ENCODE measurements at regions not wholly inside any gene's neighbourhood (a gene's known extent, or its start where the extent isn't known, plus 50 kb on each side); places are given as distances from the start of the nearest gene placed in this dataset.

- ATAC-seq (ENCODE audit: low FRiP score) = no peak
- no peak for TF ChIP-seq CTCF (IDR thresholded peaks at IDR 0.05)
- DNase-seq (ENCODE audit: low spot score) = no peak
Measured at GRCh38 chr5:121758615-121759014, 93.1 kb upstream of the FTMT start.

GRCh38 chr5:121762426-121762825 lies 89.3 kb upstream of the FTMT start:
- TF ChIP-seq CTCF (IDR thresholded peaks at IDR 0.05) = no peak
- DNase-seq (ENCODE audit: low spot score) (no peak), ATAC-seq (ENCODE audit: low FRiP score) (no peak)

GRCh38 chr5:121763665-121764064 lies 88.0 kb upstream of the FTMT start:
- no peak for ATAC-seq (ENCODE audit: low FRiP score)
- TF ChIP-seq CTCF (IDR thresholded peaks at IDR 0.05) = no peak
- DNase-seq (ENCODE audit: low spot score) = no peak

GRCh38 chr5:121780406-121780805 lies 71.3 kb upstream of the FTMT start:
- TF ChIP-seq CTCF (IDR thresholded peaks at IDR 0.05) = no peak

GRCh38 chr5:121783700-121784099 lies 68.0 kb upstream of the FTMT start:
- no peak for TF ChIP-seq CTCF (IDR thresholded peaks at IDR 0.05)
- DNase-seq (ENCODE audit: low spot score) (no peak), ATAC-seq (ENCODE audit: low FRiP score) (no peak)

More at GRCh38 chr5:121780406-121780805, 71.3 kb upstream of the FTMT start:
- ATAC-seq (ENCODE audit: low FRiP score) (no peak), DNase-seq (ENCODE audit: low spot score) (no peak)

- no peak for DNase-seq (ENCODE audit: low spot score)
- no peak for ATAC-seq (ENCODE audit: low FRiP score)
Measured at GRCh38 chr5:121793791-121794190, 57.9 kb upstream of the FTMT start.

More at GRCh38 chr5:121793791-121794190, 57.9 kb upstream of the FTMT start:
- no peak for TF ChIP-seq CTCF (IDR thresholded peaks at IDR 0.05)

All from omental fat pad (tissue), 3 donors.